Transverse colon (tissue), 4 donors: ENCODE measurements at regions not wholly inside any gene's neighbourhood (a gene's known extent, or its start where the extent isn't known, plus 50 kb on each side); places are given as distances from the start of the nearest gene placed in this dataset.

ENCODE experiments used
- DNase-seq: peaks from one replicate; pipeline ENCODE4 v3.0.0-alpha.2; 2019
- H3K27ac ChIP-seq, 4 donors: fragments of 200-600 bp; sonication (generic); 2 replicates each; pipeline ENCODE4 v1.5.1; 2016 to 2018; ENCODE audit warnings: inconsistent platforms in 4 of 4
- H3K27me3 ChIP-seq: fragments of 200-600 bp; sonication (generic); 2 replicates; pipeline ENCODE4 v1.5.1; 2017; ENCODE audit warnings: inconsistent platforms
- H3K36me3 ChIP-seq, 4 donors: fragments of 200-600 bp; sonication (generic); 2 replicates each; pipeline ENCODE4 v1.5.1; 2017 to 2019; ENCODE audit warnings: inconsistent platforms in 4 of 4
- H3K4me1 ChIP-seq, 4 donors: fragments of 200-600 bp; sonication (generic); 2 replicates each; pipeline ENCODE4 v1.5.1; 2017 to 2020; ENCODE audit warnings: inconsistent platforms in 4 of 4
- H3K4me3 ChIP-seq, 4 donors: fragments of 200-600 bp; sonication (generic); 1 replicate in 1 of 4; 2 replicates in 3 of 4; pipeline versions ENCODE4 v1.5.1 to v1.6.1; 2017 to 2019; ENCODE audit warnings: inconsistent platforms in 4 of 4
- H3K9me3 ChIP-seq, 2 donors: fragments of 200-600 bp; sonication (generic); 2 replicates each; pipeline ENCODE4 v1.5.1; 2017 to 2019; ENCODE audit warnings: inconsistent platforms in 2 of 2
- EP300 ChIP-seq: sonication (generic); formaldehyde crosslinking; IDR thresholded peaks from one replicate; pipeline ENCODE4 v1.6.1; 2017; ENCODE audit warnings: antibody characterized with exemption, low read depth
- POLR2A ChIP-seq: fragments of 450-650 bp; IDR thresholded peaks from one replicate; pipeline ENCODE4 v1.6.1; 2016; ENCODE audit warnings: antibody characterized with exemption, mild to moderate bottlenecking, moderate library complexity
- POLR2AphosphoS5 ChIP-seq, 3 donors: sonication (generic); formaldehyde crosslinking; IDR thresholded peaks; one replicate each; pipeline ENCODE4 v1.6.1; 2016; ENCODE audit warnings: antibody characterized with exemption in 3 of 3
- WGBS, 2 donors: methylation state at CpG; one replicate each; pipeline ENCODE4 v1.1.5; 2018; ENCODE audit warnings: low coverage in 1 of 2; 5-methylcytosine and 5-hydroxymethylcytosine counted together
- in situ Hi-C, 4 donors: fragments of 200-750 bp; cut with MboI; loops; one replicate each; pipeline versions ENCODE4 v1.15.0 to v1.15.1; 2017; ENCODE audit warnings: low sequenced_read_pairs in 3 of 4, low pct_ligation_motif_present in 1 of 4, low pct_unique_long_range_greater_than_20kb in 1 of 4
- intact Hi-C: fragments of 100-400 bp; cut with DNase I; formaldehyde crosslinking; loops from one replicate; pipeline ENCODE4 v1.15.1; 2023; ENCODE audit warnings: low total_unique reads
- TF ChIP-seq, protein P1 (sequence below), 5 experiments: fragments of 200-600 bp in 3 of 5; fragments of 450-650 bp in 2 of 5; sonication (generic) in 3 of 5; IDR thresholded peaks; 1 replicate in 2 of 5; 2 replicates in 3 of 5; pipeline ENCODE4 v1.5.1; 2016 to 2017; ENCODE audit warnings: antibody characterized with exemption in 5 of 5, inconsistent platforms in 3 of 5, mild to moderate bottlenecking in 2 of 5, moderate library complexity in 1 of 5

DNA sequence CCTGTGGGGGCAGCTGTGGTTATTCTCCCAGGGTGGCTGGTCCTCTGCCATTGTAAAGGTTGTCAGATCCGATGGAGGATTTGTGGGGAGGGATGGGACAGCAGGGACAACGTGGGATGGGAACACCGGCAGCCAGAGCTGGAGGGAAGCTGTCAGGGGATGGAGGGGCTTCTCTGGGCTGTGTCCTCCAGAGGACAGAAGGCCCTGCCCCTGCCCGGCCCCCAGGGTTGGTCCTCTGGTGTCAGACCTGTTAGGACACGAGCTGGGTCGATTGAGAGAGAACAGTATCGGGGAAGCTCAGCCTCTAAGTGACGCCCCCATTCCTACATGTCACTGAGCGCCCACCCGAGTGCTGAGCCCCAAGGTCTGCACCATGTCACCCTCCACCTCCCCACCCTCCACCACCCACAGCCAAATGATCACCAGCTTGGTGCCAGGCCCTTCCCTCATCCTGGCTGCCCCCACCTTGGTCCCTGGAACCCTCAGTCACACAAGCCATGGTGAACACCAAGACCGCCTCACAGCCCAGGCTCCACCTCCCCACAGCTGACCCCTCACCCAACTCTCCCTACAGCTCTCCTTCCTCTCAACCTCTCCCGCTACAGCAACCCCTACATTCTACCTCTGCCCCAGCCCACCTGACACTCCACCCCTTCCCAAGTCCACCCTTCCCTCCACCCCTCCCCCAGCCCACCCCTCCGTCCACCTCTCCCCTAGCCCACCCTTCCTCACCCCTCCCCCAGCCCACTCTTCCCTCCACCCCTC is 244.4 kb downstream of the MATN1 start:
- WGBS, 2 donors, result 86% methylated on average over 11 of the region's 13 CpGs; no CpG with 5 or more reads in 1 of the 2 donors
- DNase-seq, result no peak
- H3K36me3 ChIP-seq, result no peaks in the 10 kb centered on the region
- in situ Hi-C loops (no loop called here), intact Hi-C loops (no loop called here)
- TF ChIP-seq EP300 (no peak), POLR2AphosphoS5 (IDR thresholded peaks at IDR 0.05) (no peak), POLR2A (no peak)
- TF ChIP-seq, protein P1, sequence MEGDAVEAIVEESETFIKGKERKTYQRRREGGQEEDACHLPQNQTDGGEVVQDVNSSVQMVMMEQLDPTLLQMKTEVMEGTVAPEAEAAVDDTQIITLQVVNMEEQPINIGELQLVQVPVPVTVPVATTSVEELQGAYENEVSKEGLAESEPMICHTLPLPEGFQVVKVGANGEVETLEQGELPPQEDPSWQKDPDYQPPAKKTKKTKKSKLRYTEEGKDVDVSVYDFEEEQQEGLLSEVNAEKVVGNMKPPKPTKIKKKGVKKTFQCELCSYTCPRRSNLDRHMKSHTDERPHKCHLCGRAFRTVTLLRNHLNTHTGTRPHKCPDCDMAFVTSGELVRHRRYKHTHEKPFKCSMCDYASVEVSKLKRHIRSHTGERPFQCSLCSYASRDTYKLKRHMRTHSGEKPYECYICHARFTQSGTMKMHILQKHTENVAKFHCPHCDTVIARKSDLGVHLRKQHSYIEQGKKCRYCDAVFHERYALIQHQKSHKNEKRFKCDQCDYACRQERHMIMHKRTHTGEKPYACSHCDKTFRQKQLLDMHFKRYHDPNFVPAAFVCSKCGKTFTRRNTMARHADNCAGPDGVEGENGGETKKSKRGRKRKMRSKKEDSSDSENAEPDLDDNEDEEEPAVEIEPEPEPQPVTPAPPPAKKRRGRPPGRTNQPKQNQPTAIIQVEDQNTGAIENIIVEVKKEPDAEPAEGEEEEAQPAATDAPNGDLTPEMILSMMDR (IDR thresholded peaks at IDR 0.05), result no peak
- no peaks in the 10 kb centered on the region for H3K4me1 ChIP-seq
- H3K4me3 ChIP-seq, result no peak overlapping the region
- H3K27ac ChIP-seq, result no peak overlapping the region
- H3K9me3 ChIP-seq, result peaks cover 6 to 16% of the 10 kb centered on the region in 2 donors
- no peaks in the 10 kb centered on the region for H3K27me3 ChIP-seq

DNA sequence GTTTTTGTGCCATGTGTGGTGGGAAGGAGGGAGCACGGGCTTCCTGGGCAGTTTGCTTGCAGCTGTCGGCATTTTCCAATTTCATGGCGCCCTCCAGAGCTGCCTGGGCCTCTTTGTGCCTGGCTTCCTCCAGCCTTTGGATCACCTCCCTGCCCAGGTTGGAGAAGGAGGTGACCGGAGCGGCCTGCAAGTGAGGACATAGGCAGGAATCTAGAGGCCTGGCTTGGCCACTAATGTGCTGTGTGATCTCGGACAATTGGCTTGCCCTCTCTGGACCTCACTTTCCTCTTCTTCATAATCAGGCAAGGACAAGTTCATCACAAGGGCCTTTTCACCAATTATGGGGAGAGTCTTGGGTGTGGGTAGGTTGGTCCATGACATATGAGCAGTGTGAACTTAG is 245.1 kb downstream of the MATN1 start:
- no peak for DNase-seq
- no peak overlapping the region for H3K4me3 ChIP-seq
- no peaks in the 10 kb centered on the region for H3K36me3 ChIP-seq
- in situ Hi-C loops (no loop called here), intact Hi-C loops (no loop called here)
- no peaks in the 10 kb centered on the region for H3K27me3 ChIP-seq
- WGBS, 2 donors, result 86% methylated on average over 6 of the region's 6 CpGs; no CpG with 5 or more reads in 1 of the 2 donors
- no peaks in the 10 kb centered on the region for H3K4me1 ChIP-seq
- H3K27ac ChIP-seq, result no peak overlapping the region
- H3K9me3 ChIP-seq, result peaks cover 6 to 16% of the 10 kb centered on the region in 2 donors
- no peak for TF ChIP-seq POLR2A
- TF ChIP-seq POLR2AphosphoS5 (IDR thresholded peaks at IDR 0.05), result no peak
- TF ChIP-seq EP300, result no peak
- TF ChIP-seq, protein P1 (IDR thresholded peaks at IDR 0.05), result no peak

- in situ Hi-C loops, result no loop called here
- no peaks in the 10 kb centered on the region for H3K36me3 ChIP-seq
- no peaks in the 10 kb centered on the region for H3K4me1 ChIP-seq
- no peaks in the 10 kb centered on the region for H3K27me3 ChIP-seq
- intact Hi-C loops, result no loop called here
- TF ChIP-seq EP300, result no peak
- H3K4me3 ChIP-seq, result no peak overlapping the region
- WGBS, 2 donors, result 72% methylated on average over 8 of the region's 8 CpGs; no CpG with 5 or more reads in 1 of the 2 donors
- no peak for DNase-seq
- H3K27ac ChIP-seq, result no peak overlapping the region
- H3K9me3 ChIP-seq, result peaks cover 3 to 16% of the 10 kb centered on the region in 2 donors
These were observed 245.8 kb downstream of the MATN1 start for GRCh38 chr1:30477588-30477987.

DNA sequence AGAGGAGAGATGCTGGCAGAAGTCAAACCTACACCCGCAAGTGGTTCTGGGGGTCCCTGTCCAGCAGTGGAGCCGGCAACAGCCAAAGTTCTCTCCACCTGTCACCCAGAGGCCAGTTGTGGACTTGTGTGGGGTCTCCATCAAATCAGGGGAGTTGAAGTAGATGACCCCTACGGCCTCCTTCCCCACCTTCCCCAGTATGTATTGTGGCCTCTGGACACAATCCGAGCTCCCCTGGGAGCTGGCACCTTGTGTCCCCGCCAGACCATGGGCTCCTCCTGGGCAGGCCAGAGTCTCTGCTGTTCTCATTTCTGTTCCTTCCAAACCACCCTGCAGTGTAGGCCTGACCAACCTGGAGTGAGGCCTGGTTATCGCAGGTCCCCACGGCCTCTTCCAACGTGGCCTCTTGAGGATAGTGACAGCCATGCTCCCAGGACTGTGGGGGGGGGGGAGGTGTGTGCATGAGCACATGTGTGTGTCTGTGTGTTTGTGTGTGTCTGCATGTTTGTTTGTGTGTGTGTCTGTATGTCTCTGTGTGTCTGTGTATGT is 246.4 kb downstream of the MATN1 start:
- Histone ChIP-seq H3K4me1 (no peaks in the 10 kb centered on the region), H3K27ac (no peak overlapping the region), H3K27me3 (no peaks in the 10 kb centered on the region), H3K36me3 (no peaks in the 10 kb centered on the region), H3K4me3 (no peak overlapping the region), H3K9me3 (peaks cover 0 to 13% of the 10 kb centered on the region in 2 donors)
- in situ Hi-C loops (no loop called here), intact Hi-C loops (no loop called here)
- no peak for DNase-seq
- TF ChIP-seq POLR2A, result no peak
- TF ChIP-seq EP300, result no peak
- no peak for TF ChIP-seq POLR2AphosphoS5 (IDR thresholded peaks at IDR 0.05)
- TF ChIP-seq, protein P1 (IDR thresholded peaks at IDR 0.05), result no peak
- WGBS, 2 donors, result 85% methylated on average over 8 of the region's 8 CpGs; no CpG with 5 or more reads in 1 of the 2 donors
